Vagina (tissue), 2 donors: ENCODE measurements at regions not wholly inside any gene's neighbourhood (a gene's known extent, or its start where the extent isn't known, plus 50 kb on each side); places are given as distances from the start of the nearest gene placed in this dataset.

Experiments used
- DNase-seq, 2 donors: peaks; one replicate each; pipeline ENCODE4 v3.0.0-alpha.2; 2017; ENCODE audit errors: extremely low spot score in 2 of 2
- H3K27ac ChIP-seq: fragments of 200-600 bp; sonication (generic); one replicate; pipeline ENCODE4 v1.5.1; 2019
- H3K27me3 ChIP-seq: fragments of 200-600 bp; sonication (generic); one replicate; pipeline ENCODE4 v1.5.1; 2019
- H3K36me3 ChIP-seq, 2 donors: fragments of 200-600 bp; sonication (generic); one replicate each; pipeline ENCODE4 v1.5.1; 2017 to 2019
- H3K4me1 ChIP-seq: fragments of 200-600 bp; sonication (generic); one replicate; pipeline ENCODE4 v1.5.1; 2019
- H3K4me3 ChIP-seq, 2 donors: fragments of 200-600 bp; sonication (generic); 1 replicate in 1 of 2; 2 replicates in 1 of 2; pipeline ENCODE4 v1.5.1; 2016 to 2019
- H3K9me3 ChIP-seq: fragments of 200-600 bp; sonication (generic); one replicate; pipeline ENCODE4 v1.5.1; 2019
- CTCF ChIP-seq, 3 experiments: fragments of 450-650 bp in 2 of 3; fragments of 200-600 bp in 1 of 3; sonication (generic) in 1 of 3; IDR thresholded peaks; one replicate each; pipeline ENCODE4 v1.5.1; 2017 to 2019; ENCODE audit warnings: antibody characterized with exemption in 3 of 3, mild to moderate bottlenecking in 2 of 3, moderate library complexity in 2 of 3
- POLR2A ChIP-seq, 2 donors: fragments of 450-650 bp; IDR thresholded peaks; one replicate each; pipeline ENCODE4 v1.6.1; 2017; ENCODE audit warnings: antibody characterized with exemption in 2 of 2, mild to moderate bottlenecking in 2 of 2, moderate library complexity in 2 of 2
- POLR2AphosphoS5 ChIP-seq, 2 donors: sonication (generic); formaldehyde crosslinking; IDR thresholded peaks; one replicate each; pipeline ENCODE4 v1.9.0; 2017; ENCODE audit warnings: antibody characterized with exemption in 2 of 2, mild to moderate bottlenecking in 2 of 2, low read depth in 1 of 2; ENCODE audit not compliant: insufficient read depth in 1 of 2
- intact Hi-C: fragments of 100-400 bp; cut with DNase I; formaldehyde crosslinking; loops from one replicate; pipeline ENCODE4 v1.15.1; 2023

DNA sequence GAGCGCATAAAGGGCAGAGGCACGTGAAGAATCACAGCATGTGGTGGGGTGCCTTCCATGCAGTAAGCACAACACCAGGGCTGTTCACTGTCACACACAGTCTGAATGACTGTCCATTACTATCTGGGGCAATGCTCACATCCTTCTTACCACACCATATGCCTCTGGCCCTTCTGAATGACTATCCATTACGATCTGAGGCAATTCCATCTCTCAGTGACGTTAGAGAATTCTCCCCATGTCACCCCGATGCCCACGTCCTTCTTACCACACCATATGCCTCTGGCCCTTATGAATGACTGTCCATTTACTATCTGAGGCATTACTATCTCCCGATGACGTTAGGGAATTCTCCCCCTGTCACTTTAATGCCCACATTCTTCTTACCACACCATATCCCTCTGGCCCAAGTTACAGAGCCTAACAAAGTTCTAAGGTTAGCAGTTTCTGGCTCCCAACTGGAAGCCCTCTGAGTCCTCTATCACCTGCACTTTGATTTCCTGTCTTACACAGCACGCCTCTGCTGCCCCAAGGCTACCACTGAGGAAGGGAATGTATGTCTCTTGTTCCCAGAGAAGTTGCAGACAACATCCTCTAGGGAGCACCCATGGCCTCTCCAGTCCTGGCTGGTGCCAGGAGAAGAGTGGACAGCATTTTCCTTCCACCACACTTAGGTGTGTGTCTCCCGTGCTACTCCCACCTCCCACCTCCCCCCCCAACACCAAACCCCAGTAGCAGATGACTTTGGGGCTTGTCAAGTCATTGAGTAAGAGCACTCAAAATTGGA, 154.8 kb downstream of the COG6 start:
- no peak overlapping the region for H3K4me3 ChIP-seq
- no peak for DNase-seq
- H3K36me3 ChIP-seq = no peaks in the 10 kb centered on the region
- H3K9me3 ChIP-seq = no peaks in the 10 kb centered on the region
- intact Hi-C loops = no loop called here
- TF ChIP-seq POLR2A (IDR thresholded peaks at IDR 0.05) (no peak), POLR2AphosphoS5 (IDR thresholded peaks at IDR 0.05; ENCODE audit: insufficient read depth in 1 of 2, low read depth in 1 of 2) (no peak), CTCF (IDR thresholded peaks at IDR 0.05) (no peak)
- no peaks in the 10 kb centered on the region for H3K27me3 ChIP-seq
- H3K27ac ChIP-seq = no peak overlapping the region
- H3K4me1 ChIP-seq = no peaks in the 10 kb centered on the region

DNA sequence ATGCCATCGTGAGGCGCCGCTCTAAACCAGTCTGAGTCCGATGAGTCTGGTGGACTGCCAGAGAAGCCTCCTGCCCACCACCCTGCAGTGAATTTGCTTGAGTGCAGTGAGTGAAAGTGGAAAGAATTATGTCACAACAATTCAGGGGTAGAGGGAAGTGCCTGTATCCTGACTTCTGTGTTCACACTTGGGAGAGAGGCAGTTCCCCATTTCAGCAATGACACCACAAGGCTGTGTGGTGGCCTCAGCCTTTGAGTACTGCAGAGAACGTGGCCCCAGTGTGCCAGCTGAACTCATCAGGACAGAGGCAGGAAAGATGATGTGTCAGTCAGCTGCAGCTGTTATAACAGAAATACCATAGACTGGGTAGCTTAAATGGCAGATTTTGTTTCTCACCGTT, 155.6 kb downstream of the COG6 start:
- Histone ChIP-seq H3K36me3 (no peaks in the 10 kb centered on the region), H3K4me3 (no peak overlapping the region), H3K9me3 (no peaks in the 10 kb centered on the region), H3K27me3 (no peaks in the 10 kb centered on the region), H3K4me1 (no peaks in the 10 kb centered on the region), H3K27ac (no peak overlapping the region)
- no peak for TF ChIP-seq CTCF (IDR thresholded peaks at IDR 0.05)
- DNase-seq = no peak
- intact Hi-C loops = no loop called here

DNA sequence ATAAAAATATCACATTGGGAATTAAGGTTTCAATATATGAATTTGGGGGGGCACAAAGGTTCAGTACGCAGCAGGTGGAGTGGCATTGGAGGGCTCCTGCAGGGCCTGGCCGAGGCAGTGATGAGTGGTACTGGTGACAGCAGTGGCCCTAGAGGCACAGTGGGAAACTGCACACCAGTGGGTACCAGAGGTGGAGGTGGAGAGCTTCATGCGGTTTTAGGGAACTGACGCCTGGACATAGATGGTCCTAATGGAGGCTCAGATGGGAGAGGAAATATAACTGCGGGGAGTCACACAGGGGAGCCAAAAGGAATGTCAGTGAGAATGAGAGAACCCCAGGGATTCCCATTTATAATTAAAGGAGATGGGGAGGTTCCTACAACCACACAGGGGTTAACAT, 156.2 kb downstream of the COG6 start:
- Histone ChIP-seq H3K36me3 (no peaks in the 10 kb centered on the region), H3K27ac (no peak overlapping the region), H3K9me3 (no peaks in the 10 kb centered on the region), H3K4me1 (no peaks in the 10 kb centered on the region), H3K4me3 (no peak overlapping the region), H3K27me3 (no peaks in the 10 kb centered on the region)
- intact Hi-C loops = no loop called here
- TF ChIP-seq POLR2AphosphoS5 (IDR thresholded peaks at IDR 0.05; ENCODE audit: insufficient read depth in 1 of 2, low read depth in 1 of 2) = no peak
- TF ChIP-seq POLR2A (IDR thresholded peaks at IDR 0.05) = no peak
- no peak for TF ChIP-seq CTCF (IDR thresholded peaks at IDR 0.05)
- no peak for DNase-seq

GRCh38 chr13:39815345-39816111, 160.1 kb downstream of the COG6 start:
- H3K27me3 ChIP-seq = no peaks in the 10 kb centered on the region
- no peak overlapping the region for H3K27ac ChIP-seq
- DNase-seq = no peak
- H3K9me3 ChIP-seq = no peaks in the 10 kb centered on the region
- no peaks in the 10 kb centered on the region for H3K36me3 ChIP-seq
- no peaks in the 10 kb centered on the region for H3K4me1 ChIP-seq
- no peak overlapping the region for H3K4me3 ChIP-seq
- no peak for TF ChIP-seq POLR2A (IDR thresholded peaks at IDR 0.05)
- no peak for TF ChIP-seq CTCF (IDR thresholded peaks at IDR 0.05)
- no peak for TF ChIP-seq POLR2AphosphoS5 (IDR thresholded peaks at IDR 0.05; ENCODE audit: insufficient read depth in 1 of 2, low read depth in 1 of 2)
- intact Hi-C loops = no loop called here

DNA sequence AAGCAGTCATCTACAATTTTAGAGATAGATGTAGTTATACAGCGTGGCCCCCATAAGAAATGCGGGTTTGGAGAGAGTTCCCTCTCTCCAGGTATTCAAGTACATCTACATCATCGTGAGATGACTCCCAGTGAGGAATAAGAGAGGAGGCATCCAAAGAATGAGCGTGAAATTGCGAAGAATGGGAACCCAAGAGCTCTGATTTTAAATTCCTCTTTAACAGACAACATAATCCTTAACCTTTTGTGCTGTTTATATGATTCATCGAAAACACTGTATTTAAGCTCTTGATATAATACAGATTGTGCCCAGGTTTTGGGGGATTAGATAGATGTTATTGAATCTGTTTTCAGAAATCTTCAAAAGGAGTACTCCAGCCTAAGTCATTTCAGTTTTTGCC, 161.5 kb downstream of the COG6 start:
- H3K4me3 ChIP-seq = no peak overlapping the region
- no peak overlapping the region for H3K27ac ChIP-seq
- no peak for DNase-seq
- no peaks in the 10 kb centered on the region for H3K27me3 ChIP-seq
- TF ChIP-seq POLR2A (IDR thresholded peaks at IDR 0.05) = no peak
- TF ChIP-seq CTCF (IDR thresholded peaks at IDR 0.05) = no peak
- TF ChIP-seq POLR2AphosphoS5 (IDR thresholded peaks at IDR 0.05; ENCODE audit: insufficient read depth in 1 of 2, low read depth in 1 of 2) = no peak
- intact Hi-C loops = no loop called here
- no peaks in the 10 kb centered on the region for H3K9me3 ChIP-seq
- H3K36me3 ChIP-seq = no peaks in the 10 kb centered on the region
- no peaks in the 10 kb centered on the region for H3K4me1 ChIP-seq
